Endothelial cell (in vitro differentiated cells): ENCODE measurements at regions not wholly inside any gene's neighbourhood (a gene's known extent, or its start where the extent isn't known, plus 50 kb on each side); places are given as distances from the start of the nearest gene placed in this dataset.

Experiments
- DNase-seq: peaks from one replicate; pipeline ENCODE4 v3.0.0; 2021; ENCODE audit warnings: low spot score
- H3K27ac Mint-ChIP-seq: one replicate; pipeline ENCODE4 v1.8.0; 2021; ENCODE audit warnings: mixed read lengths, inconsistent platforms; ENCODE audit not compliant: unreplicated experiment
- H3K27me3 Mint-ChIP-seq: one replicate; pipeline ENCODE4 v1.8.0; 2021; ENCODE audit warnings: mild to moderate bottlenecking, moderate library complexity, mixed read lengths, inconsistent platforms; ENCODE audit not compliant: unreplicated experiment
- H3K36me3 Mint-ChIP-seq: one replicate; pipeline ENCODE4 v1.8.0; 2021; ENCODE audit warnings: mild to moderate bottlenecking, low read depth, mixed read lengths, inconsistent platforms; ENCODE audit not compliant: unreplicated experiment
- H3K4me1 Mint-ChIP-seq: one replicate; pipeline ENCODE4 v1.8.0; 2021; ENCODE audit warnings: mild to moderate bottlenecking, mixed read lengths, inconsistent platforms; ENCODE audit not compliant: unreplicated experiment
- H3K4me3 Mint-ChIP-seq: one replicate; pipeline ENCODE4 v1.8.0; 2021; ENCODE audit warnings: mild to moderate bottlenecking, mixed read lengths, inconsistent platforms; ENCODE audit not compliant: unreplicated experiment
- H3K9me3 Mint-ChIP-seq: one replicate; pipeline ENCODE4 v1.8.0; 2021; ENCODE audit warnings: mixed read lengths, inconsistent platforms; ENCODE audit not compliant: unreplicated experiment
- TF ChIP-seq, protein P1 (sequence below): fragments of 200-600 bp; sonication (generic); IDR thresholded peaks from one replicate; pipeline ENCODE4 v1.5.0; 2021; ENCODE audit warnings: antibody characterized with exemption; ENCODE audit not compliant: unreplicated experiment

DNA sequence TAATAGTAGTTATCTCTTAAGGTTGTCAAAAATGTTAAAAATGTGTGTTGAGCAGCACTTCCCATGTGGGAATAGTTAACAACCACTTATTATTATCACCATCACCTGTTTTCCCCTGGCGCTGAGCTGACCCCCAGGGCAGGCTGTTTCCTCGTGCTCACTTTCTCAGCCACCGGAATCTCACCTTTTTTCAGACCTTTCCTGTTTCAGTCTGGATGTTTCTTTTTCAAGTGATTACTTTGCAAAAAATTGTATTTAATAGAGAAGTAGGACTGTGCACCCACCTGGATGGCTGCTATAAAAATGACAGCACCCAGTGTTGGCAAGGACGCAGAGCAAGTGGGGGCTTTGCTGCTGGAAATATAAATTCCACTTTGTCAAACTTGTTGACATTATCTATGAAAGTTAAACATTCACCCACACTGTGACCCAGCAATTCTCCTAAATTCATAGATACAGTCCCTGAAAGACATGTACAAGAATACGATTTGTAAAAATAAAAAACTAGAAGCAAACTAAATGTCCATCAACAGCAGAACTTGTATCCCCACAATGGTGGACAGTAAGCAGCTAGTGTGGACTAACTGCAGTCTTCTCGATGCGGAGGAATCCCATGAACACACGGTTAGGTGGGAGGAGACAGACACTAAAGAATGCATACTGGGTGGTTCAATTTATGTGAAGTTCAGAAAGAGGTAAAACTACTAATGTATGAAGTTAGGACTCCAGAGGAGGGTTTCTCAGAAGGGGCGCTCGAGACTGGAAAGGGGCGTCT, 66.5 kb downstream of the SOWAHC start:
- H3K4me3 Mint-ChIP-seq = no peak overlapping the region
- TF ChIP-seq, protein P1, sequence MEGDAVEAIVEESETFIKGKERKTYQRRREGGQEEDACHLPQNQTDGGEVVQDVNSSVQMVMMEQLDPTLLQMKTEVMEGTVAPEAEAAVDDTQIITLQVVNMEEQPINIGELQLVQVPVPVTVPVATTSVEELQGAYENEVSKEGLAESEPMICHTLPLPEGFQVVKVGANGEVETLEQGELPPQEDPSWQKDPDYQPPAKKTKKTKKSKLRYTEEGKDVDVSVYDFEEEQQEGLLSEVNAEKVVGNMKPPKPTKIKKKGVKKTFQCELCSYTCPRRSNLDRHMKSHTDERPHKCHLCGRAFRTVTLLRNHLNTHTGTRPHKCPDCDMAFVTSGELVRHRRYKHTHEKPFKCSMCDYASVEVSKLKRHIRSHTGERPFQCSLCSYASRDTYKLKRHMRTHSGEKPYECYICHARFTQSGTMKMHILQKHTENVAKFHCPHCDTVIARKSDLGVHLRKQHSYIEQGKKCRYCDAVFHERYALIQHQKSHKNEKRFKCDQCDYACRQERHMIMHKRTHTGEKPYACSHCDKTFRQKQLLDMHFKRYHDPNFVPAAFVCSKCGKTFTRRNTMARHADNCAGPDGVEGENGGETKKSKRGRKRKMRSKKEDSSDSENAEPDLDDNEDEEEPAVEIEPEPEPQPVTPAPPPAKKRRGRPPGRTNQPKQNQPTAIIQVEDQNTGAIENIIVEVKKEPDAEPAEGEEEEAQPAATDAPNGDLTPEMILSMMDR = no peak
- no peak overlapping the region for H3K27ac Mint-ChIP-seq
- H3K9me3 Mint-ChIP-seq = no peaks in the 10 kb centered on the region
- H3K36me3 Mint-ChIP-seq = no peaks in the 10 kb centered on the region
- peaks cover 3% of the 10 kb centered on the region for H3K4me1 Mint-ChIP-seq
- no peaks in the 10 kb centered on the region for H3K27me3 Mint-ChIP-seq
- DNase-seq = no peak

DNA sequence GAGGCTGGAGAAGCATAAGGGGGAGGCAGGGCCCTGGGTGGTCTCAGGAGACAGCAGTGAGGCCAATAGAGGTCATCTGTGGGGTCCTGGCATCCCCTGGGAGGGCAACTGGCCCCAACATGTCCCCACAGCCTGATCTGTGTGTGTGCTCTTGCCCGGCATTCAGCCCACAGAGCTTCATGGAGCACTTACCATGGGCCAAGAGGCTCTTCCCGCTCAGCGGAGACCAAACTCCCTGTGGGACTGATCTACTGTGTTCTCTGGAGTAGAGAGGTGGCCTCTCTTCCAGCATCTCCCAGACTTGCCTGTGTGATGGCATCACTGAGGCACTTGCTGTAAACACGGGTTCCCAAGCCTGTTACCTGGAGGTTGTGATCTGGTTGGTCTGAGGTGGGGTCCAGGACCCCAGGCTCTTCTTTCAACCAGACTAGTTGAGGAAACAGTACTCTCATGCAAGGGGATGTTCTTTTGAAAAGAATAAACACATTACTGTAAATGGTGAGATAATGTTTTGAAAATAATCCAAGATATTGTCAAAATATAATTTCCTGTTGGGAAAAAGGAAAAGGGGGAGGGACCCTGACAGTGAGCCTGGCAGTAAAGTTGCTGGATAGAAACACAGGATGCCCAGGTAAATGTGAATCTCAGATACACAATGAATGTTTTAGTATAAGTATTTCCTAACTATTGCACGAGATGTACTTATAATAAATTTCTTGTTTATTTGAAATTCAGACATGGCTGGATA, 67.6 kb downstream of the SOWAHC start:
- no peaks in the 10 kb centered on the region for H3K9me3 Mint-ChIP-seq
- H3K4me1 Mint-ChIP-seq = peaks cover 2% of the 10 kb centered on the region
- no peaks in the 10 kb centered on the region for H3K36me3 Mint-ChIP-seq
- TF ChIP-seq, protein P1 = no peak
- no peak overlapping the region for H3K4me3 Mint-ChIP-seq
- no peaks in the 10 kb centered on the region for H3K27me3 Mint-ChIP-seq
- H3K27ac Mint-ChIP-seq = no peak overlapping the region
- no peak for DNase-seq

GRCh38 chr2:109683452-109683851, 69.3 kb downstream of the SOWAHC start:
- DNase-seq = no peak
- no peaks in the 10 kb centered on the region for H3K4me1 Mint-ChIP-seq
- H3K4me3 Mint-ChIP-seq = no peak overlapping the region
- no peaks in the 10 kb centered on the region for H3K9me3 Mint-ChIP-seq
- TF ChIP-seq, protein P1 = no peak
- H3K27ac Mint-ChIP-seq = no peak overlapping the region
- no peaks in the 10 kb centered on the region for H3K36me3 Mint-ChIP-seq
- no peaks in the 10 kb centered on the region for H3K27me3 Mint-ChIP-seq

- TF ChIP-seq, protein P1 = no peak
- H3K4me3 Mint-ChIP-seq = no peak overlapping the region
- DNase-seq = no peak
- H3K4me1 Mint-ChIP-seq = peaks cover 3% of the 10 kb centered on the region
- no peak overlapping the region for H3K27ac Mint-ChIP-seq
- H3K27me3 Mint-ChIP-seq = no peaks in the 10 kb centered on the region
- H3K9me3 Mint-ChIP-seq = no peaks in the 10 kb centered on the region
- H3K36me3 Mint-ChIP-seq = no peaks in the 10 kb centered on the region
These were observed 71.3 kb downstream of the SOWAHC start for GRCh38 chr2:109685453-109685852.

DNA sequence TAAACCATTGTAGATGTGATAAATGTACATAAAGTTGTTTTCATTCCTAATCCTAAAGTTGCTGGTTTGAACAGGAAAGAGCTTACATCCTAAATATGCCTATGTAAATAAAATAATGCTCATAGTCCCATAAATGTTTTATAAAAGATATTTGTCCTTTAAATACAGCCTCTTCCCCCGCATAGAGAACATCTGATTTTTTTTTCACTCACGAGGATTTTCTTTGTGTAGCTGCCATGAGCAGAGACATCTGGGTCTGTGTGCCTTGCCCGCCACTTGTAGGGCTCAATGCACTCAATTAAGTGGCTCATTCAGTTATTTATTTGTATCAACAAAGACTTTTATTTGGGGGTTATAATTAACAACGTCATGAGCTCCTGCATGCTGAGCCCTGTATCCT, 72.8 kb downstream of the SOWAHC start:
- Mint-ChIP-seq H3K27ac (no peak overlapping the region), H3K4me3 (no peak overlapping the region), H3K4me1 (peaks cover 3% of the 10 kb centered on the region), H3K36me3 (no peaks in the 10 kb centered on the region), H3K9me3 (no peaks in the 10 kb centered on the region), H3K27me3 (peaks cover 1% of the 10 kb centered on the region)
- TF ChIP-seq, protein P1 = no peak
- DNase-seq = no peak
